Hepatocyte (in vitro differentiated cells): ENCODE measurements at regions not wholly inside any gene's neighbourhood (a gene's known extent, or its start where the extent isn't known, plus 50 kb on each side); places are given as distances from the start of the nearest gene placed in this dataset.

Experiments used
- DNase-seq: peaks from one replicate; pipeline ENCODE4 v3.0.0-alpha.2; 2016; ENCODE audit warnings: low spot score
- H2AFZ ChIP-seq: fragments of 200-600 bp; sonication (generic); 2 replicates; pipeline ENCODE4 v1.6.0; 2016; ENCODE audit warnings: antibody characterized with exemption, mild to moderate bottlenecking
- H3K27ac ChIP-seq: fragments of 200-600 bp; sonication (generic); 2 replicates; pipeline ENCODE4 v1.5.1; 2016; ENCODE audit warnings: mild to moderate bottlenecking
- H3K27me3 ChIP-seq: fragments of 200-600 bp; sonication (generic); 2 replicates; pipeline ENCODE4 v1.6.1; 2016
- H3K36me3 ChIP-seq: fragments of 200-600 bp; sonication (generic); replicated peaks from 2 replicates; pipeline ENCODE4 v1.5.1; 2016; ENCODE audit warnings: low read depth; ENCODE audit not compliant: insufficient read depth
- H3K4me1 ChIP-seq: fragments of 200-600 bp; sonication (generic); 2 replicates; pipeline ENCODE4 v1.5.1; 2016; ENCODE audit warnings: mild to moderate bottlenecking, moderate library complexity; ENCODE audit not compliant: insufficient read depth
- H3K4me2 ChIP-seq: fragments of 200-600 bp; sonication (generic); 2 replicates; pipeline ENCODE4 v1.6.0; 2016
- H3K4me3 ChIP-seq: fragments of 200-600 bp; sonication (generic); 2 replicates; pipeline ENCODE4 v1.5.1; 2016; ENCODE audit warnings: mild to moderate bottlenecking
- H3K79me2 ChIP-seq: fragments of 200-600 bp; sonication (generic); 2 replicates; pipeline ENCODE4 v1.6.0; 2017; ENCODE audit warnings: mild to moderate bottlenecking
- H3K9me2 ChIP-seq: fragments of 200-600 bp; sonication (generic); replicated peaks from 2 replicates; pipeline ENCODE4 v1.6.0; 2017; ENCODE audit warnings: mild to moderate bottlenecking; ENCODE audit not compliant: insufficient read depth
- H3K9me3 ChIP-seq: fragments of 200-600 bp; sonication (generic); 2 replicates; pipeline ENCODE4 v1.5.1; 2016; ENCODE audit warnings: low read depth, mild to moderate bottlenecking
- H4K20me1 ChIP-seq: fragments of 200-600 bp; sonication (generic); 2 replicates; pipeline ENCODE4 v1.6.0; 2016; ENCODE audit warnings: mild to moderate bottlenecking; ENCODE audit not compliant: insufficient read depth, poor library complexity, severe bottlenecking
- CTCF ChIP-seq: fragments of 200-600 bp; sonication (generic); IDR thresholded peaks from 2 replicates; pipeline ENCODE4 v1.5.1; 2016; ENCODE audit warnings: antibody characterized with exemption, mild to moderate bottlenecking; ENCODE audit not compliant: poor library complexity
- EZH2 ChIP-seq: fragments of 200-600 bp; sonication (generic); IDR thresholded peaks from 2 replicates; pipeline ENCODE4 v1.6.1; 2016; ENCODE audit warnings: antibody characterized with exemption, mild to moderate bottlenecking, borderline replicate concordance
- EZH2phosphoT487 ChIP-seq: fragments of 200-600 bp; sonication (generic); IDR thresholded peaks from one replicate; pipeline ENCODE4 v1.6.1; 2018; ENCODE audit warnings: antibody characterized with exemption, mild to moderate bottlenecking, low read depth, moderate library complexity; ENCODE audit not compliant: unreplicated experiment, severe bottlenecking
- WGBS: methylation state at CpG from one replicate; pipeline ENCODE4 v1.1.6; 2016; ENCODE audit warnings: low lambda C conversion rate; ENCODE audit errors: missing lambda C conversion rate; 5-methylcytosine and 5-hydroxymethylcytosine counted together

DNA sequence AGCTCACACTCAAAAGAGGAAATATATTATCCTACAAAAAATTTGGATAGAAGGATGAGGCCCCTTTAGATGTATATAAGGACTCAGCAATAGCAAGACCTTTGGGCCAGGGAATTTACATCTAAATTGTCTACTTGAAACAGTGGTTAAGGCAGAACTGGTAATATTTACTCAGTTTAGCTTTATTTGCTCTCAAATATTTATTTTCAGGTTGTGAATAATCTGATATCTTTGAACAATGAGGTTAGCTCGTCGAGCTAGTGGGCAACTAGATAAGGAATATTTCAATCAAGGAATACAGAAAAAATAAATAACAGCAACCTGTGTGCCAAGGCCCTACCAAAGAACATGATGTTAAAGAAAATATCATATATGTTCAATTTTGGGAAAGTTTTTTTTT is 966.3 kb downstream of the DTWD2 start:
- no peaks in the 10 kb centered on the region for H3K9me2 ChIP-seq
- no peak overlapping the region for H3K4me2 ChIP-seq
- no peaks in the 10 kb centered on the region for H3K9me3 ChIP-seq
- no peaks in the 10 kb centered on the region for H3K36me3 ChIP-seq
- TF ChIP-seq EZH2phosphoT487: no peak
- TF ChIP-seq CTCF: no peak
- no peak for TF ChIP-seq EZH2
- 57% methylated on average over 2 of the region's 2 CpGs for WGBS
- no peak for DNase-seq
- H3K27ac ChIP-seq: no peak overlapping the region
- H2AFZ ChIP-seq: no peak overlapping the region
- H3K4me3 ChIP-seq: no peak overlapping the region
- H4K20me1 ChIP-seq: no peaks in the 10 kb centered on the region
- H3K27me3 ChIP-seq: no peaks in the 10 kb centered on the region
- no peaks in the 10 kb centered on the region for H3K79me2 ChIP-seq
- H3K4me1 ChIP-seq: no peaks in the 10 kb centered on the region

GRCh38 chr5:118017536-118017935 is 970.8 kb downstream of the DTWD2 start:
- no peak for DNase-seq
- no peaks in the 10 kb centered on the region for H3K36me3 ChIP-seq
- H3K4me1 ChIP-seq: no peaks in the 10 kb centered on the region
- H3K9me2 ChIP-seq: no peaks in the 10 kb centered on the region
- no peak overlapping the region for H3K4me2 ChIP-seq
- no peak for TF ChIP-seq EZH2
- TF ChIP-seq EZH2phosphoT487: no peak
- no peaks in the 10 kb centered on the region for H3K9me3 ChIP-seq
- H3K79me2 ChIP-seq: no peaks in the 10 kb centered on the region
- WGBS: 87% methylated on average over 5 of the region's 5 CpGs
- H4K20me1 ChIP-seq: no peaks in the 10 kb centered on the region
- H2AFZ ChIP-seq: no peak overlapping the region
- H3K4me3 ChIP-seq: no peak overlapping the region
- H3K27ac ChIP-seq: no peak overlapping the region
- H3K27me3 ChIP-seq: no peaks in the 10 kb centered on the region

DNA sequence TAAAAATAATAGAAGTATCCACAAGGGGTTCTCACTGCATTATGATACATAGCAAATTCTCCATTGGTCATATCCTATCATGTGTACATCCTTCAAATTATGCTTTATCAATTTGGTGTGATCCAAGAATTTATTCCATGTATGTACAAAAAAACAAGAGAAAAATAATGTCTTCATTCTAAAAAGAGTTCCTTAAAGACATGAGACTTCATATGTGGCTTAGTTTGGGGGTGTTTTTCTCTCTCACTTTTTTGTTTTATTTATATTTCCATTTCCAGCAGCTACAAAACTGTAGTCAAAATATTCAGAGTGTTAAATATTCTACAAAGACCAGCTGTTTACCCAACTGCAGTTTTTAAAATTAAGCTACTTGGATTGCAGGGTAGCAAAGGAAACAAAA is 972.0 kb downstream of the DTWD2 start:
- H3K27ac ChIP-seq: no peak overlapping the region
- no peak overlapping the region for H2AFZ ChIP-seq
- no peak overlapping the region for H3K4me3 ChIP-seq
- no peaks in the 10 kb centered on the region for H3K9me3 ChIP-seq
- no peaks in the 10 kb centered on the region for H3K27me3 ChIP-seq
- no peaks in the 10 kb centered on the region for H3K4me1 ChIP-seq
- no peak overlapping the region for H3K4me2 ChIP-seq
- no peaks in the 10 kb centered on the region for H3K9me2 ChIP-seq
- H4K20me1 ChIP-seq: no peaks in the 10 kb centered on the region
- H3K79me2 ChIP-seq: no peaks in the 10 kb centered on the region
- no peak for DNase-seq
- H3K36me3 ChIP-seq: no peaks in the 10 kb centered on the region
- TF ChIP-seq EZH2 (no peak), CTCF (no peak), EZH2phosphoT487 (no peak)

DNA sequence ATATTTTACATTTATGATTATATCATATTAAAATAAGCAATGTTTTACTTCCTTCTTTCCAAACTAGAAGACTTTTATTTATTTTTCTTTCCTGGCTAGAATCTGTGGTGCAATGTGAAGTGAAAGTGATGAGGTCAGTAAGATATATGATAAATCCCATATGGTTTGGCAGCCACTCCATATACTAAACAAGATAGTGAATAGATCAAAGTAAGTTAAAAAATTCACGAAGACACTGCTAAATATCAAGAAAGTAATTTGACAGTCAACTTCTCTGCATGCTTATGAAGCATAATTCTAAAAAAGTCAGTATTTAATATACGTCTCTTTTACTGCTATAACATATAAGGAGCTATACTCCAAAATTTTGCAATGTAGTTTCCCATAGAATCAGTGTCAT is 972.8 kb downstream of the DTWD2 start:
- Histone ChIP-seq H4K20me1 (no peaks in the 10 kb centered on the region), H3K4me1 (no peaks in the 10 kb centered on the region), H3K27me3 (no peaks in the 10 kb centered on the region), H3K27ac (no peak overlapping the region), H3K4me3 (no peak overlapping the region), H3K79me2 (no peaks in the 10 kb centered on the region), H2AFZ (no peak overlapping the region), H3K9me3 (no peaks in the 10 kb centered on the region), H3K4me2 (no peak overlapping the region), H3K36me3 (no peaks in the 10 kb centered on the region), H3K9me2 (no peaks in the 10 kb centered on the region)
- no peak for TF ChIP-seq EZH2phosphoT487
- DNase-seq: no peak
- 64% methylated on average over 2 of the region's 2 CpGs for WGBS
